Mucosa of descending colon (tissue), 3 donors: ENCODE measurements at regions not wholly inside any gene's neighbourhood (a gene's known extent, or its start where the extent isn't known, plus 50 kb on each side); places are given as distances from the start of the nearest gene placed in this dataset.

Experiments
- ATAC-seq: fragments of 200-7000 bp; cut with Tn5 transposase; one replicate; pipeline ENCODE4 v1.9.1; 2020; ENCODE audit warnings: mild to moderate bottlenecking, moderate library complexity
- DNase-seq, 3 donors: peaks; one replicate each; pipeline ENCODE4 v3.0.0-alpha.2; 2020
- H3K36me3 ChIP-seq: fragments of 200-600 bp; one replicate; pipeline ENCODE4 v1.8.0; 2021; ENCODE audit warnings: low read depth, mild to moderate bottlenecking
- H3K4me1 ChIP-seq: fragments of 200-600 bp; one replicate; pipeline ENCODE4 v1.8.0; 2021; ENCODE audit warnings: low read depth, mild to moderate bottlenecking
- H3K4me3 ChIP-seq: fragments of 200-600 bp; one replicate; pipeline ENCODE4 v1.8.0; 2021; ENCODE audit warnings: mild to moderate bottlenecking
- H3K9me3 ChIP-seq: fragments of 200-600 bp; one replicate; pipeline ENCODE4 v1.8.0; 2021; ENCODE audit warnings: mild to moderate bottlenecking
- CTCF ChIP-seq: fragments of 200-600 bp; IDR thresholded peaks from one replicate; pipeline ENCODE4 v1.8.0; 2022; ENCODE audit warnings: antibody characterized with exemption, mild to moderate bottlenecking
- intact Hi-C, 2 donors: fragments of 100-400 bp; cut with DNase I in 1 of 2; cut with micrococcal nuclease in 1 of 2; formaldehyde crosslinking; loops; one replicate each; pipeline versions ENCODE4 v1.11.0 to v1.11.1; 2022; cut with DNase I, micrococcal nuclease
- donor health status: DM: no; HTN: no; CAD: no; lungs with moderate emphysema.
- donor health status: DM: no; HTN: no; CAD: no.
- donor health status: DM: no; HTN: yes; CAD: no.

GRCh38 chr2:60652832-60653340 is 99.4 kb upstream of the BCL11A start:
- no peak overlapping the region for H3K4me3 ChIP-seq
- no peaks in the 10 kb centered on the region for H3K36me3 ChIP-seq
- H3K4me1 ChIP-seq, result no peaks in the 10 kb centered on the region
- DNase-seq, result no peak
- ATAC-seq, result no peak
- no peaks in the 10 kb centered on the region for H3K9me3 ChIP-seq
- intact Hi-C loops, result no loop called here
- TF ChIP-seq CTCF, result no peak

- H3K4me1 ChIP-seq, result no peaks in the 10 kb centered on the region
- TF ChIP-seq CTCF, result no peak
- H3K9me3 ChIP-seq, result no peaks in the 10 kb centered on the region
- H3K36me3 ChIP-seq, result no peaks in the 10 kb centered on the region
- H3K4me3 ChIP-seq, result no peak overlapping the region
- ATAC-seq, result no peak
- intact Hi-C loops, result no loop called here
- no peak for DNase-seq
Measured at GRCh38 chr2:60657673-60658072, 98.4 kb upstream of the PAPOLG start.

- H3K9me3 ChIP-seq, result no peaks in the 10 kb centered on the region
- H3K4me1 ChIP-seq, result no peaks in the 10 kb centered on the region
- DNase-seq (no peak), ATAC-seq (no peak)
- H3K36me3 ChIP-seq, result no peaks in the 10 kb centered on the region
- no peak for TF ChIP-seq CTCF
- intact Hi-C loops, result no loop called here
- H3K4me3 ChIP-seq, result no peak overlapping the region
Measured at GRCh38 chr2:60659026-60659425, 97.0 kb upstream of the PAPOLG start.

- ATAC-seq (no peak), DNase-seq (no peak)
- H3K9me3 ChIP-seq, result no peaks in the 10 kb centered on the region
- TF ChIP-seq CTCF, result no peak
- H3K36me3 ChIP-seq, result no peaks in the 10 kb centered on the region
- H3K4me3 ChIP-seq, result no peak overlapping the region
- H3K4me1 ChIP-seq, result no peaks in the 10 kb centered on the region
- intact Hi-C loops, result no loop called here
Measured at GRCh38 chr2:60661073-60661738, 94.9 kb upstream of the PAPOLG start.

DNA sequence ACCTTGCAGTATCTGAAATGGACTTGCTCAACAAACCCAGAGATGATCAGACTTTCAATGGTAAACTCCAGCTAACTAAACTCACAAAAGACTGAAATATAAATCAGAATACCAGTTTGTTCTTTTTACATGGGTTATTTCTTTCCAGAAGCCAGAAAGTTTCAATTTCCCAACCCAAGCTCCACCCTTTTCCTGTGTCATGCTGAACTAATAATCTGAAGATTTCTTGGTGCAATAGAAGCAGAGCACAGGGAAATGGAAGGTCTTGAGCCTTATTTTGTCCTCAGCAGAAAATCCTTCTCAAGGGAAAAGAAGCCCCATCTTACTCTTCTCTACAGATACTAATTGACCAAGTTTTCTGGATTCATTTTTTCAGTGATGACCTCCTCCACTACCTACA is 93.3 kb upstream of the PAPOLG start:
- Histone ChIP-seq H3K9me3 (no peaks in the 10 kb centered on the region), H3K4me1 (no peaks in the 10 kb centered on the region), H3K4me3 (no peak overlapping the region), H3K36me3 (no peaks in the 10 kb centered on the region)
- DNase-seq, result no peak
- intact Hi-C loops, result no loop called here
- ATAC-seq, result no peak
- TF ChIP-seq CTCF, result no peak

DNA sequence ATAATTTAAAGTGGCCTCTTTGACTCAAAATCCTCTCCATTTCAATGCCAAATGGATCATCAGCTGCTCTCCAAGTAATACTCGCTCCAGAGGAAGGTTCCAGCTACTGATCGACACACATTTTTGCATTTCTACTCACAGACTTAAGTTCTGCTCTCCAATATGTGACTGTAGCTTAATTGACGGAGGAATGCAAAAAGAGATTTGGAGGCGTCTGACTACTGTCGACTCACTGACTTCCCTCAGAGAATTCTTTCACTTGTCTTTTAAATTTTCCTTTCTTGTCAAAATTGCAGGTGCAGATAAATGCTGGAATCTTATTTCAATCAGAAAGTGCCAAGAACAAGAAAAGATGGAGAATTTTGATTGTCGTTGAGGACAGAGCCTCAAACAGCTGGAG is 84.1 kb upstream of the PAPOLG start:
- no peaks in the 10 kb centered on the region for H3K4me1 ChIP-seq
- no peak overlapping the region for H3K4me3 ChIP-seq
- H3K9me3 ChIP-seq, result no peaks in the 10 kb centered on the region
- no peak for TF ChIP-seq CTCF
- H3K36me3 ChIP-seq, result no peaks in the 10 kb centered on the region
- DNase-seq (no peak), ATAC-seq (no peak)
- intact Hi-C loops, result no loop called here
